Psoas muscle (tissue), 7 donors: ENCODE measurements at regions not wholly inside any gene's neighbourhood (a gene's known extent, or its start where the extent isn't known, plus 50 kb on each side); places are given as distances from the start of the nearest gene placed in this dataset.

Experiments used
- ATAC-seq, 4 donors: fragments of 200-7000 bp; cut with Tn5 transposase; one replicate each; pipeline ENCODE4 v1.9.1; 2020; ENCODE audit warnings: moderate library complexity in 3 of 4, mild to moderate bottlenecking in 2 of 4
- DNase-seq, 2 donors: peaks; one replicate each; pipeline ENCODE4 v3.0.0-alpha.2; 2020
- H3K27ac ChIP-seq: fragments of 200-600 bp; one replicate; pipeline ENCODE4 v1.8.0; 2022
- H3K27me3 ChIP-seq, 3 donors: fragments of 200-600 bp in 1 of 3; one replicate each; pipeline versions ENCODE4 v1.6.1 to v1.8.0; 2013 to 2022; ENCODE audit warnings: low read length in 2 of 3, mild to moderate bottlenecking in 2 of 3, moderate library complexity in 1 of 3; ENCODE audit not compliant: insufficient read depth in 3 of 3
- H3K36me3 ChIP-seq, 2 donors: fragments of 200-600 bp in 1 of 2; one replicate each; pipeline versions ENCODE4 v1.6.1 to v1.8.0; 2013 to 2022; ENCODE audit warnings: low read depth in 1 of 2, mild to moderate bottlenecking in 1 of 2, moderate library complexity in 1 of 2; ENCODE audit not compliant: insufficient read depth in 1 of 2
- H3K4me1 ChIP-seq: fragments of 200-600 bp; one replicate; pipeline ENCODE4 v1.8.0; 2022
- H3K4me3 ChIP-seq: fragments of 200-600 bp; one replicate; pipeline ENCODE4 v1.8.0; 2022; ENCODE audit warnings: mild to moderate bottlenecking
- H3K9me3 ChIP-seq: fragments of 200-600 bp; one replicate; pipeline ENCODE4 v1.8.0; 2022
- WGBS, 3 donors: extraction: QIAGEN DNeasy Blood & Tissue Kit; methylation state at CpG; one replicate each; pipeline versions ENCODE4 v1.1.6 to v1.1.7; 2013; 5-methylcytosine and 5-hydroxymethylcytosine counted together
- intact Hi-C, 2 donors: fragments of 100-400 bp; cut with DNase I; formaldehyde crosslinking; loops; one replicate each; pipeline versions ENCODE4 v1.11.0 to v1.14.2; 2022
- TF ChIP-seq, protein P1 (sequence below): fragments of 200-600 bp; IDR thresholded peaks from one replicate; pipeline ENCODE4 v1.8.0; 2022; ENCODE audit warnings: antibody characterized with exemption
- donor health status: healthy with polysubstance abuse.
- donor health status: DM: no; HTN: no; CAD: no; lungs with moderate emphysema.
- donor health status: Bipolar disorder and iron deficiency.
- donor health status: healthy.
- donor health status: DM: yes; HTN: yes; CAD: no.
- donor health status: DM: no; HTN: no; CAD: no.
- donor health status: DM: yes; HTN: yes; CAD: no.

DNA sequence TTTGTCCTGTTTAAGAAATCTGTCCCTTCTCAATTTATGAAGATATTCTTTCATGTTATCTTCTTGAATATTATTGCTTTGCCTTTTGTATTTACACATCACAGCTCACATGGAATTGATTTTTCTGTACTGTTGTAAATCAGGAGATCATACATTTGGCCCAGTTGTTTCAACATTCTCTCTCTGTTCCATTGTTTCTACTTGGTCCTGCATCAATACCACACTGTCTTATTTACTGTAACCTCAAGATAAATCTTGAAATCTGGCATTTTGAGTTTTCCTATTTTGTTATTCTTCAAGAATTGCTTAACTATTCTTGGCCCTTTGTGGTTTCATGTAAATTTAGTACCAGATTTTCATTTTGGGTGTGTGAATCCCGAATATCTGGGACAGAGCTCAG, 121.7 kb upstream of the CCN2 start:
- 82 to 87% (median 85%) methylated on average over 1 of the region's 1 CpG for WGBS, 3 donors
- DNase-seq, result no peak
- Histone ChIP-seq H3K4me3 (no peak overlapping the region), H3K36me3 (no peaks in the 10 kb centered on the region), H3K9me3 (no peaks in the 10 kb centered on the region), H3K27ac (no peak overlapping the region), H3K4me1 (no peaks in the 10 kb centered on the region), H3K27me3 (no peaks in the 10 kb centered on the region)
- no peak for ATAC-seq
- TF ChIP-seq, protein P1, sequence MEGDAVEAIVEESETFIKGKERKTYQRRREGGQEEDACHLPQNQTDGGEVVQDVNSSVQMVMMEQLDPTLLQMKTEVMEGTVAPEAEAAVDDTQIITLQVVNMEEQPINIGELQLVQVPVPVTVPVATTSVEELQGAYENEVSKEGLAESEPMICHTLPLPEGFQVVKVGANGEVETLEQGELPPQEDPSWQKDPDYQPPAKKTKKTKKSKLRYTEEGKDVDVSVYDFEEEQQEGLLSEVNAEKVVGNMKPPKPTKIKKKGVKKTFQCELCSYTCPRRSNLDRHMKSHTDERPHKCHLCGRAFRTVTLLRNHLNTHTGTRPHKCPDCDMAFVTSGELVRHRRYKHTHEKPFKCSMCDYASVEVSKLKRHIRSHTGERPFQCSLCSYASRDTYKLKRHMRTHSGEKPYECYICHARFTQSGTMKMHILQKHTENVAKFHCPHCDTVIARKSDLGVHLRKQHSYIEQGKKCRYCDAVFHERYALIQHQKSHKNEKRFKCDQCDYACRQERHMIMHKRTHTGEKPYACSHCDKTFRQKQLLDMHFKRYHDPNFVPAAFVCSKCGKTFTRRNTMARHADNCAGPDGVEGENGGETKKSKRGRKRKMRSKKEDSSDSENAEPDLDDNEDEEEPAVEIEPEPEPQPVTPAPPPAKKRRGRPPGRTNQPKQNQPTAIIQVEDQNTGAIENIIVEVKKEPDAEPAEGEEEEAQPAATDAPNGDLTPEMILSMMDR, result no peak
- intact Hi-C loops, result no loop called here

DNA sequence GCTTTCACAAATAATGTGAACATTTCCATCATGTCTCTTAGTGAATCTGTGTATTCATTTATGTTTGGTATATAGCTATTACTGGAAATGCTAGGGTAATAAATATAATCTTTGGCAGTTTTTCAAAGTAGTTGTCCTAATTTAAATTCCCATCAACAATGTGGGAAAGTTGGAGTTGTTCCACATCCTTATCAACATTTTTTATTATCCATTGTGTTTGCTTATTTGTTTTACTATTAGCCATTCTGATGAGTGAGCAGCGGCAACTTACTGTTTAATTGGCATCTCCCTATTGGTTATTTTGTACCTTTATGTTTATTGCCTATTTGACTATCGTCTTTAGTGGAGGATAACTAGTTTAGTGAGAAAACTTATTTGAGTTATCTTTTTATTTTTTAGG, 121.1 kb upstream of the CCN2 start:
- H3K9me3 ChIP-seq, result no peaks in the 10 kb centered on the region
- DNase-seq (no peak), ATAC-seq (no peak)
- H3K4me3 ChIP-seq, result no peak overlapping the region
- no peaks in the 10 kb centered on the region for H3K4me1 ChIP-seq
- H3K27me3 ChIP-seq, result no peaks in the 10 kb centered on the region
- H3K27ac ChIP-seq, result no peak overlapping the region
- WGBS, 3 donors, result 76 to 88% (median 82%) methylated on average over 2 of the region's 2 CpGs
- H3K36me3 ChIP-seq, result no peaks in the 10 kb centered on the region
- intact Hi-C loops, result no loop called here
- TF ChIP-seq, protein P1, result no peak

DNA sequence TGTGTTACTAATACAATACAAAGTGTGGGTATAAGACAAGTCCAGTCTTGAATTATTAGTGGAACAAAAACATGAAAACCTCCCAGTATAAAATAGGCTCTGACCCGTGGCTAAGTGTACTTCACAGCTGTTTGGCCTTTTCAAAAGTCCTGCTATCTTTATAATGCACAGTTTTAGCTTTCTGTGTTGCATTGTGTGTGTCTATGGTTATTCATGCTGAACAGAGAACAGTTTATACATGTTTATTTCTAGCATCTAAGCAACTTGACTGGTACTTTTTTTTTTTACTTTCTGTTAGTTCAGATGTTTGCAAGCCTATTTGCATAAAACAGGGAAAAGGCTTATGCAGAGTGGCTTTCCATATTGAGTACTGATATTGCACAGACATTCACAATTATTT, 119.2 kb upstream of the CCN2 start:
- Histone ChIP-seq H3K27ac (no peak overlapping the region), H3K9me3 (no peaks in the 10 kb centered on the region), H3K4me3 (no peak overlapping the region), H3K36me3 (no peaks in the 10 kb centered on the region), H3K4me1 (no peaks in the 10 kb centered on the region), H3K27me3 (no peaks in the 10 kb centered on the region)
- ATAC-seq (no peak), DNase-seq (no peak)
- WGBS, 3 donors, result 9 to 29% (median 11%) methylated on average over 1 of the region's 1 CpG
- TF ChIP-seq, protein P1, result no peak
- intact Hi-C loops, result no loop called here

GRCh38 chr6:132068766-132069165, 117.6 kb upstream of the CCN2 start:
- ATAC-seq, result no peak
- WGBS, 3 donors, result 82 to 92% (median 87%) methylated on average over 3 of the region's 3 CpGs
- Histone ChIP-seq H3K27ac (no peak overlapping the region), H3K36me3 (no peaks in the 10 kb centered on the region), H3K9me3 (no peaks in the 10 kb centered on the region), H3K27me3 (no peaks in the 10 kb centered on the region), H3K4me3 (no peak overlapping the region), H3K4me1 (no peaks in the 10 kb centered on the region)
- no peak for DNase-seq
- TF ChIP-seq, protein P1, result no peak
- intact Hi-C loops, result no loop called here

GRCh38 chr6:132067286-132067685, 116.1 kb upstream of the CCN2 start:
- WGBS, 3 donors, result 40 to 46% (median 40%) methylated on average over 4 of the region's 4 CpGs
- intact Hi-C loops, result no loop called here

More at GRCh38 chr6:132067286-132067685, 116.1 kb upstream of the CCN2 start:
- H3K36me3 ChIP-seq, result no peaks in the 10 kb centered on the region
- H3K27ac ChIP-seq, result no peak overlapping the region
- no peaks in the 10 kb centered on the region for H3K27me3 ChIP-seq
- ATAC-seq (no peak), DNase-seq (no peak)
- no peaks in the 10 kb centered on the region for H3K4me1 ChIP-seq
- H3K9me3 ChIP-seq, result no peaks in the 10 kb centered on the region
- H3K4me3 ChIP-seq, result no peak overlapping the region
- TF ChIP-seq, protein P1, result no peak
